Activated CD4-positive, alpha-beta T cell treated with anti-CD3 and anti-CD28 coated beads for 24 hours (primary cell): ENCODE measurements at regions not wholly inside any gene's neighbourhood (a gene's known extent, or its start where the extent isn't known, plus 50 kb on each side); places are given as distances from the start of the nearest gene placed in this dataset.
A peak's percentile ranks its signal among the peaks of the same experiment; 100 is the strongest.

ENCODE experiments used
- DNase-seq, 2 donors: peaks; one replicate each; pipeline ENCODE4 v3.0.0-alpha.2; 2020; ENCODE audit warnings: low read depth in 2 of 2

- DNase-seq = no peak
These were observed 182.2 kb downstream of the USP12 start for GRCh38 chr13:26989261-26989956.

GRCh38 chr13:26988059-26988769, 183.4 kb downstream of the USP12 start:
- DNase-seq = no peak

GRCh38 chr13:26987486-26988013, 184.1 kb downstream of the USP12 start:
- no peak for DNase-seq

- DNase-seq = peak; percentile 50 to 64
These were observed 186.2 kb downstream of the USP12 start for GRCh38 chr13:26985285-26985878.

GRCh38 chr13:26984337-26984736, 187.3 kb downstream of the USP12 start:
- DNase-seq = no peak

- no peak for DNase-seq
These were observed 187.9 kb downstream of the USP12 start for GRCh38 chr13:26983543-26984320.

GRCh38 chr13:26980099-26981031, 191.2 kb downstream of the USP12 start:
- DNase-seq = no peak

GRCh38 chr13:26979334-26979733, 192.3 kb downstream of the USP12 start:
- no peak for DNase-seq

- DNase-seq = no peak
These were observed 193.3 kb downstream of the USP12 start for GRCh38 chr13:26978081-26978860.

- DNase-seq = no peak
These were observed 194.1 kb downstream of the USP12 start for GRCh38 chr13:26977541-26977940.

- no peak for DNase-seq
These were observed 195.3 kb downstream of the USP12 start for GRCh38 chr13:26976313-26976712.

- no peak for DNase-seq
These were observed 197.7 kb downstream of the USP12 start for GRCh38 chr13:26973946-26974345.

- DNase-seq = no peak
These were observed 198.3 kb downstream of the USP12 start for GRCh38 chr13:26973295-26973694.

- DNase-seq = no peak
These were observed 199.4 kb downstream of the USP12 start for GRCh38 chr13:26971990-26972887.

- no peak for DNase-seq
These were observed 202.9 kb downstream of the USP12 start for GRCh38 chr13:26968431-26969341.

GRCh38 chr13:26967119-26968038, 204.2 kb downstream of the USP12 start:
- DNase-seq = no peak

- no peak for DNase-seq
These were observed 204.9 kb downstream of the USP12 start for GRCh38 chr13:26966701-26967080.
